T-helper 2 cell (primary cell): ENCODE measurements at regions not wholly inside any gene's neighbourhood (a gene's known extent, or its start where the extent isn't known, plus 50 kb on each side); places are given as distances from the start of the nearest gene placed in this dataset.

Experiments used
- DNase-seq, 5 experiments: peaks; one replicate each; pipeline versions ENCODE4 v3.0.0 to v3.0.0-alpha.2; 2012 to 2022

- DNase-seq, result no peak
These were observed 1074.1 kb downstream of the AACS start for GRCh38 chr12:126139355-126139754.

- no peak for DNase-seq
These were observed 1079.4 kb downstream of the AACS start for GRCh38 chr12:126144603-126145002.

- DNase-seq, result no peak
These were observed 1082.1 kb downstream of the AACS start for GRCh38 chr12:126147321-126147720.

- DNase-seq, result no peak
These were observed 1091.8 kb downstream of the AACS start for GRCh38 chr12:126156806-126157574.

- no peak for DNase-seq
These were observed 1092.3 kb downstream of the AACS start for GRCh38 chr12:126157575-126157966.

DNA sequence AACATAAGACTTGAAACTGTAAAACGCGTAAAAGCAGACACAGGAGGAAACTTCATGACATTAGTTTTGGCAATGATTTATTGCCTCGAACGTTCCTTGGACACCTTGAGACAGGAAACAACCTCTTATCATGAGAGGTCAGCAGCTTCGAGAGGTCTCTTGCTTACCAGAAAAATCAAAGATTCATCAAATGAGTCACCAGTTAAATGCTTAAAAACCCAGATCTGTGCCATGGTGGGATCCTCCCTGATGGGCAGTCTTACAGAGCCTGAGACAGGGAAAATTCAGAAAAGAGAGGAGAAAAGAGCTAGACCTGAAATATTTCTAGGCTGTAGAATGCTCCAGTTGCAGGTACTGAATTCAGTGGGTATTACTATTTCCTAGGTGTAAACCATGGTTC, 1093.9 kb downstream of the AACS start:
- DNase-seq, result no peak

DNA sequence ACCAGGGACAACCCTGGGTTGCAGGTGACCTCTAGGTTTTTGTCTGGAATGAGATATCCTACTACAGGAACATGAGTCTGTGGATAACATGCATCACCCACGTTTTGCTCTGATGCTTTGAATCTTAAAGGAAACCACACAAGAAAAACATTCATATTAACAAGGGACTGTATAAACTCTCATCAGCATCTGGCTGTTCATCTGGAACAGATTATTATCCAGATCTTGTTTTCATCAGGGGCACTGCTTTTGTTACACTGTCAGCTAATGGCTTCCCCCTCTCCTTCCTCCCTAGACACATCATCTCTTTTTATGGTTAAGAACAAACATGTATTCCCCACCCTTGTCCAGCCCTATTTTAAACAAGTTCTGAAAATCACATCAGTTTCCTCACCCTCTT, 1095.7 kb downstream of the AACS start:
- DNase-seq, result no peak

DNA sequence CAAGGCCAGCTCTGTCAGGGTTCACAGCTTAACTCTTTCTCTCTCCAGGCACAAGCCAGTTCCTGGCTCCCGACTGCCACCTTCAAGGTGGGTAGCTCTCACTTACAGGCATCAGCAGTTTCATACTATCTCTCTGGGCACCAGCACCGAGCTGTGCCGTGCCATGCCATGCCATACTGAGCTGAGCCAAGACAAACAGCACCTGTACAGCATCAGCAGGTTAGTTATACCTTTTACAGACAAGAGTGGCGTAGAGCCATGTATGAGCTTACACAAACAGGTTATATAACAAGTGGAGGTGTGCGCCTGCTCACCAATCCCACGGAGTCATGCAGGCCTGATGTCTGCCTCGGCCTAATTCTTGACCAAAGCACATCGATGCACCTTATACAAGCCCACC, 1098.7 kb downstream of the AACS start:
- no peak for DNase-seq

DNA sequence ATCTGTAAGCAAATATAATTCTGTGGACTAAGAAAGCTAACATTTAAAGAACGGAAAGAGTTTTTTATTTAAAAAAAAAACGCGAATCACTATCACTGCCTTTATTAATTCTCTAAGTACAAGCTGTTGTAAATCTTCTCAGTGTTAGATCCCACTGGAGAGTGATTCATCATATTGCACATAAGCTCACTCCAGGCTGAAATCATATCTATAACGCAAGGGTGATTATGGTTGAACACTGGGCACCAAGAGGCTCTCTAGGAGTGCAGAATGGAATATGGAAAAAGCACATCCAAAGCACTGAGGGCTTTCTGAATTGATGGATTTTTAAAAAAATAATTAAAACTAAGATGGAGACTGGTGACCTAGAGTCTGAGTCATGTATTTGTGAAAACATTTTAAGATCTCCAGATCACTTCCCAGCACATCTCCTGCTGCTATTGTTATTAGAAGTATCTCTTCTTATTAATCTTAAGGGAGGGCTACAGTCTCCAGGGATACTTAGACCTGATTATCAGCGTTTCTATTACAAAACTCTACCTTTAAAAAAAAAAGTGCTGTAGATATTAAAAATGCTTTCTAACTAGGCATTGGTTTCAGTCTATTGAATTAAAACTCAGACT, 1106.8 kb downstream of the AACS start:
- DNase-seq, result no peak

GRCh38 chr12:126182619-126183236, 1117.5 kb downstream of the AACS start:
- DNase-seq, result no peak

DNA sequence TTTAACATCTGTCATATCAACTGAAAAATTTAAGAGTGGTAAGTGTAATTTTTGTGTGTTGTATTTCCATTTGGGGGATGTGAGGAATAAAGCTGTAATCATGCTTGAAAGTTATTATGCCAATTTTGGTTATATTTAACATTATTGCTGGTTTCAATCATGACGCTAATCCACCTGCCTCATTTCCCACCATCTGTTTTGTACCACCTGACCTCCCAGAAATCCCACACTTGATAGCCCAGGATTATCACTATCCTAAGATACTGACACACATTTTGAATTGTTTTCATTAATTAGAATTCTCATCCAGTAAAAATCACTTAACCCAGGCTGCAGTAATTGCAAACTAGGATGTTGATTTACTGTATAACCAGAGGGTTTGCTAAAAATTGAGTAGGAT, 1119.8 kb downstream of the AACS start:
- DNase-seq, result no peak

DNA sequence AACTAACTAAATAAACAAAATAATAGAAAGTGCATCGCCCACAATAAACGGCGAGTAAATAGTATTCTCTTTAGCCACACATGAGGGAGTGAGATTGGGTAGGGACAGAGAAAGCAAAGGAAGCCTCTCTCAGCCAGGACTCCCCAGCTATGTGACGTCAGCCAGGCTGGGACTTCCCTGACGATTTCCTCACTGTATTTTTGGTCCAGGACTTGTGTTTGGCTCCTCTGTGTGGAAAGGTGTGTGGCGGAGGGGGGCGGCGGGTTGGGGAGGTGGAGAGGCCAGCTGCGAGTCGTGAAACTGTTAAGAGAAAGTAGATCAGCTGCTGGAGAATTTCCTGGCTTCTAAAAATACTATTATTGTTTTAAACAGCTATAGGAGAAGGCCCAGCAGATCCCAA, 1124.6 kb downstream of the AACS start:
- DNase-seq, result no peak

GRCh38 chr12:126191031-126191891, 1126.0 kb downstream of the AACS start:
- no peak for DNase-seq

DNA sequence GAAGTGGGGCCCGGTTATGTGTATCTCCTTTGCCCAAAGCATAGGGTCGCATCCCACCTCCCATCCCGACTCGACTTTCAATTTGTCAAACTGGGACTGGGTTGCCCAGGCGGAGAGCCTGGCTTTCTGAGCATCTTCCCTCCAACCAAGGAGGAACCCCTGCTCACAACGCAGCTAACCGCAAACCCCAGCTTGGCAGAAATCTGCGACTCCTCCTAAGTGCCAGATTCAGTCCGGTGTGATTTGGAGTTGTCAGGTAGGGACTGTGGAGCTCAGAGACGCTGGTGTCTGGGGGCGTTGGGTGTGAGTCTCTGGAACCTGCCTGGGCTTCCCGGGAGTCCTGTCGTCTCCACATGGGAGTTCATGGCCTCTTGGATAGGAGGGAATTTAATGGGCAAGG, 1126.7 kb downstream of the AACS start:
- no peak for DNase-seq

DNA sequence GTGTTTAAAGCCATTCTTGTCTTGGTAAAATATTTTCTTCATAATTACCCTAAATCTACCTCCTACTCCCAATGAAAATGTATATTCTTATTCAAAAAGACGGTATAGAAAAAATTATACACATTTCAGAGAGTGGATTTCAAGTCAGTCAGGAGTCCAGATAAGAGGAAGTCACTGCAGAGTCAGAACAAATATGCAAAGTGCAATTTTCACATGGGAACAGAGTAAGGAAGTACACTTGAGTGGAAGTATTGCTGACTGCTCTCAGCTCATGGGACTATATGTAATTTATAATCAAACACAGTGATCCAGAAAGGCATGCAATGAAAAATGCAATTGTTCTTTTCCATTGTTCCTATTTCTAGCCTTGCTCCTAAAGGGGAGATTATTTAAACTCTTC, 1128.0 kb downstream of the AACS start:
- DNase-seq, result no peak

GRCh38 chr12:126196263-126196662, 1131.0 kb downstream of the AACS start:
- no peak for DNase-seq

DNA sequence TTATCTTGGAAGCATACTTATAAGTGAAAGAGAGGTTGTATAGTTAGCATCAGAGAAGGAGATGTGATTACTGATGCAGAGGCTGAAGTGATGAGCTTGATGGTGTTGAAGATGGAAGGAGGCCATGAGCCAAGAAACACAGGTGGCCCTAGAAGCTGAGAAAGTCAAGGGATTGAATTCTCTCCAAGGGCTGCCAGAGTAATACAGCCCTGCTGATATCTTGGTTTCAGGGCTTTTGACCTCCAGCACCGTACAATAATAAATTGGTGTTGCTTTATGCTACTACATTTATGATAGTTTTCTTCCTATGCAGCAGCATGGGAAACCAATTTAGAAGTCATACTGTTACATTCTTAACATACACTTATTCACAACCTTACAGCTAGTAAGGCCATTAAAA, 1133.3 kb downstream of the AACS start:
- no peak for DNase-seq

- no peak for DNase-seq
These were observed 1133.9 kb downstream of the AACS start for GRCh38 chr12:126198966-126199692.

DNA sequence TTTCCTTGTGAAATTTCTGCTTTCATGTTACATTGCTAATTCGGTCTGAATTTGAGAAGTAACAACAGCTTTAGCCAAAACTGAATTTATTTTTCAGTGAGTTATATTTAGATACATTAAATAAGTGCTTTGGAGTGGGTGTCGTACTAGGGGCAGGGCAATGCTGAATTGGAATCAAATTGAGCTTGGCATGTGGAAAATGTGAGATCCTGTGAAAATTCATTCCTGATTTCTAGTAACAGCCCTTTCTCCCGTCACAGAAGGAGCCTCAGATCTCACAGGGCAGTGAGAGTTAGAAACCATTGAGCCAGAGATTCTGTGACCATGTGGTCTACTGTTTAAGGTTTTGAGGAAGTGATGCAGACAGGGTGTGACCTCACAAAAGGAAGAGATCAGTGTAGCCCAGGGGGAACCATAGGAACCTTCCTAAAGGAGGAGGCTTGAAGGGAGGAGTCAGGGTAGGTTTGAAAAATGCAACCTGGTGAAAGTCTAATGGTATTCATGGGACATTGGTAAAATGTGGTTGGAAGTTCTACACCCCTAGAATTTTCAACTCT, 1136.8 kb downstream of the AACS start:
- no peak for DNase-seq

DNA sequence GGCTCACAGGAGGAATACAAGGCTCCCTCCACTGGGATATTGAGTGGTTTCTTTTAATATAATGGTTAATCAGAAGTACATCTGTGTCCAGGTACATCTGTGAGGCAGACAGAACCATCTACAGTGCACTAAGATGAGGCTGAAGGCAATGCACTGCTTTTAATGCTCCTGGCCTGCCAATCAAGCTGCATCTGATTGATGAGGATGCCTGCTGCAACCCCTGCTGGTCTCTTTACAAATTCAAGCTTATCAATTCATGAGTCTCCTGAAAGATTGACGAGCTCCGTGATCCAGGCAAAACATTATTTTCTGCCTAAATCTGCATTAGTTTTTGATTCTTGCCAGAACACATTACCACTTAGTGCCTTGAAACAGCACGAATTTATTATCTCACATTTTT, 1139.1 kb downstream of the AACS start:
- no peak for DNase-seq

DNA sequence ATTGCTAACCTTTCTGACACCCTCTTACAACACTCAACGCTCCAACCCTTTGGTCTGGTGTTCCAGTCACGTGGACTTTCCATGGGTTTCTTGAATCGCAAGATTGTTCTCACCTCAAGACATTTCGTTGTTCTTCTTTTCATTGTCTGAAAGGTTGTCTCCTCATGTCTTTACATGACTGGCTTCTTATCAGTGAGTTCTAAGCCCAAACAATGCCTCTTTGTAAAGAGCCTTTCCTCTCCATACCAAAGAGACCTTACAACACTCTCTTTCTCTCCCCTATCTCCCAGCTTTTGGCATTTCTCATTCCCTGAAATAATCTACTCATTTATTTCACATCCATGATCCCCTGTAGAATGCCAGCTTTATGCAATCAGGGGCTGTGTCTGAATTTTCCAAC, 1144.8 kb downstream of the AACS start:
- no peak for DNase-seq

DNA sequence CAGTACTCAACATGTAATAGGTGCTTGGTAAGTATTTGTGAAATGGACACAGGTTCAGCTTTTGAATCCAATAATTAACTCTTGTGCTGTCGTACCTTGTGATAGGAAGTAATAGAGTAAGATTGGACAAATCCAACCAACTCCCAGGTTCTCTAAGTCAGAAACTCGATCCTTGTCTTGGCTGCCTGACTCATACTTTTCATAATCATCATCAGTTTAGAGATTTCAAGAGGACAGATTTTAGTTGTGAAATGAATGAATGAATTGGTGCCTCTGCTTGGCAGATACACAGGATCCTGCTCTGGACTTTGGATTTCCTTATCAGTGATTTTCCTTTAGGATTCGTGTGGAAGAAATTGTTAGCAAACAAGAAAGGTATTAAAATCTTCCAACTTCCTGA, 1145.2 kb downstream of the AACS start:
- no peak for DNase-seq
